ENCODE measurements at regions not wholly inside any gene's neighbourhood (a gene's known extent, or its start where the extent isn't known, plus 50 kb on each side); places are given as distances from the start of the nearest gene placed in this dataset.

DNA sequence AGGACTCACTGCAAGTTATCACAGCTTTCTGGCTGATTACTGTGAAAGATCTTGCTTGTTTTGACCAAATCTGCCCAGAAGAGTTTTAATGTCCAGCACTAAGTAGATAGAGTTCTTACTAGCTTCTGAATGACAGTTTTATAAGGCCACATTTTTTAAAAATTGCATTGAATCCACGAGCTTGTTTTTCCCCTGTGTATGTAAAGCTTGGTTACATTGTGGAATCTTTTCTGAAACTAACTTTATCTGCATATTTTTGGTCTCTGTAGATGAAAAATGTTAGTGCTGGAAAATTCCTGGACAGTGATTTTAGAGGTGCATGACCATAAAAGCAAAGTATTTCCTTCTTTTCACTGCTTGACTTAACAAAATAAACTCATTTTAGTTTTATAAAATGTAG, 650.3 kb upstream of the FAM241A start:
- Mint-ChIP-seq H3K36me3 (no peaks in the 10 kb centered on the region), H3K27me3 (ENCODE audit: low read depth in 3 of 3) (peaks cover 0 to 3% (median 0%) of the 10 kb centered on the region in 3 donors), H3K27ac (no peak overlapping the region), H3K4me1 (no peaks in the 10 kb centered on the region), H3K9me3 (peaks cover 0 to 1% (median 0%) of the 10 kb centered on the region in 7 donors), H3K4me3 (no peak overlapping the region)
- Histone ChIP-seq H3K4me2 (replicated peaks; ENCODE audit: extremely low read depth, low read length, poor library complexity, severe bottlenecking) (no peak overlapping the region), H3K36me3 (replicated peaks in 1 of 2; ENCODE audit: control insufficient read depth in 1 of 2, insufficient read depth in 2 of 2, low read length in 2 of 2) (no peaks in the 10 kb centered on the region), H3K27ac (ENCODE audit: low read depth in 1 of 2, low read length in 2 of 2) (no peak overlapping the region), H3K4me3 (replicated peaks in 1 of 3; ENCODE audit: low read depth in 2 of 3, low read length in 3 of 3) (no peak overlapping the region), H3K9me3 (replicated peaks in 1 of 2; ENCODE audit: control insufficient read depth in 1 of 2, insufficient read depth in 1 of 2, low read length in 2 of 2) (no peaks in the 10 kb centered on the region), H3K9ac (ENCODE audit: insufficient read depth, low read length, poor library complexity, severe bottlenecking) (no peak overlapping the region), H3K79me2 (ENCODE audit: insufficient read depth, low read length) (no peaks in the 10 kb centered on the region), H3K27me3 (ENCODE audit: control insufficient read depth in 2 of 2, insufficient read depth in 2 of 2, low read length in 2 of 2) (no peaks in the 10 kb centered on the region), H3K4me1 (ENCODE audit: control insufficient read depth in 1 of 2, insufficient read depth in 2 of 2, low read length in 2 of 2) (no peaks in the 10 kb centered on the region), H2AFZ (ENCODE audit: insufficient read depth, low read depth, low read length, poor library complexity, severe bottlenecking) (no peak overlapping the region), H4K20me1 (ENCODE audit: insufficient read depth, low read length) (no peaks in the 10 kb centered on the region)
- no peak for DNase-seq
- intact Hi-C loops (cut with micrococcal nuclease), result no loop called here
- TF ChIP-seq, protein P1, sequence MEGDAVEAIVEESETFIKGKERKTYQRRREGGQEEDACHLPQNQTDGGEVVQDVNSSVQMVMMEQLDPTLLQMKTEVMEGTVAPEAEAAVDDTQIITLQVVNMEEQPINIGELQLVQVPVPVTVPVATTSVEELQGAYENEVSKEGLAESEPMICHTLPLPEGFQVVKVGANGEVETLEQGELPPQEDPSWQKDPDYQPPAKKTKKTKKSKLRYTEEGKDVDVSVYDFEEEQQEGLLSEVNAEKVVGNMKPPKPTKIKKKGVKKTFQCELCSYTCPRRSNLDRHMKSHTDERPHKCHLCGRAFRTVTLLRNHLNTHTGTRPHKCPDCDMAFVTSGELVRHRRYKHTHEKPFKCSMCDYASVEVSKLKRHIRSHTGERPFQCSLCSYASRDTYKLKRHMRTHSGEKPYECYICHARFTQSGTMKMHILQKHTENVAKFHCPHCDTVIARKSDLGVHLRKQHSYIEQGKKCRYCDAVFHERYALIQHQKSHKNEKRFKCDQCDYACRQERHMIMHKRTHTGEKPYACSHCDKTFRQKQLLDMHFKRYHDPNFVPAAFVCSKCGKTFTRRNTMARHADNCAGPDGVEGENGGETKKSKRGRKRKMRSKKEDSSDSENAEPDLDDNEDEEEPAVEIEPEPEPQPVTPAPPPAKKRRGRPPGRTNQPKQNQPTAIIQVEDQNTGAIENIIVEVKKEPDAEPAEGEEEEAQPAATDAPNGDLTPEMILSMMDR (IDR thresholded peaks at IDR 0.05), result no peak
- WGBS (ENCODE audit: insufficient coverage), result no CpG with 5 or more reads among the region's 1 CpG

DNA sequence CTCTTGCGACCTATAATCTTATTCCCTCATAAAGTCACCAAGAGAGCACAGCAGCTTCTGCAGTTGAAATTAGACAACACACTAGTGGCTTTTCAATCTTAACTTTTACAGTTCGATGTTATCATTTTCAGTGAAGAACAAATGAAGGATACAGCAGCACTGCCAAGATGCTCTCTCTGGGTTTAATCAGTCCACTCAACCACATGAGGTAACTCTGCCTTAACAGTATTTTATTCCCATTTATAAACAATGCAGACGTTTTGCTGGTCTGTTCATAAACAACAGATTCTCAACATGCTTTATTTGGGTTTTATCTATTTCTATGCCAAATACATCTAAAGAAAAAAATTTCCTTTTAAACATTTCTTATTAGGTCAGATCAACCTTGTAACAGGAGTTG, 646.0 kb upstream of the FAM241A start:
- TF ChIP-seq, protein P1 (IDR thresholded peaks at IDR 0.05), result no peak
- Histone ChIP-seq H3K4me1 (ENCODE audit: control insufficient read depth in 1 of 2, insufficient read depth in 2 of 2, low read length in 2 of 2) (no peaks in the 10 kb centered on the region), H3K9ac (ENCODE audit: insufficient read depth, low read length, poor library complexity, severe bottlenecking) (no peak overlapping the region), H3K79me2 (ENCODE audit: insufficient read depth, low read length) (no peaks in the 10 kb centered on the region), H3K27ac (ENCODE audit: low read depth in 1 of 2, low read length in 2 of 2) (no peak overlapping the region), H3K27me3 (ENCODE audit: control insufficient read depth in 2 of 2, insufficient read depth in 2 of 2, low read length in 2 of 2) (no peaks in the 10 kb centered on the region), H3K9me3 (replicated peaks in 1 of 2; ENCODE audit: control insufficient read depth in 1 of 2, insufficient read depth in 1 of 2, low read length in 2 of 2) (no peaks in the 10 kb centered on the region), H2AFZ (ENCODE audit: insufficient read depth, low read depth, low read length, poor library complexity, severe bottlenecking) (no peak overlapping the region), H4K20me1 (ENCODE audit: insufficient read depth, low read length) (no peaks in the 10 kb centered on the region), H3K4me2 (replicated peaks; ENCODE audit: extremely low read depth, low read length, poor library complexity, severe bottlenecking) (no peak overlapping the region), H3K36me3 (replicated peaks in 1 of 2; ENCODE audit: control insufficient read depth in 1 of 2, insufficient read depth in 2 of 2, low read length in 2 of 2) (no peaks in the 10 kb centered on the region), H3K4me3 (replicated peaks in 1 of 3; ENCODE audit: low read depth in 2 of 3, low read length in 3 of 3) (no peak overlapping the region)
- Mint-ChIP-seq H3K4me3 (no peak overlapping the region), H3K9me3 (peaks cover 0 to 3% (median 0%) of the 10 kb centered on the region in 7 donors), H3K27me3 (ENCODE audit: low read depth in 3 of 3) (peaks cover 0 to 1% (median 0%) of the 10 kb centered on the region in 3 donors), H3K4me1 (no peaks in the 10 kb centered on the region), H3K36me3 (no peaks in the 10 kb centered on the region), H3K27ac (no peak overlapping the region)
- DNase-seq, result no peak
- WGBS (ENCODE audit: insufficient coverage), result no CpG with 5 or more reads among the region's 3 CpGs
- intact Hi-C loops (cut with micrococcal nuclease), result no loop called here

Data from CD14-positive monocyte (primary cell).